H1 (cell line): ENCODE measurements at regions not wholly inside any gene's neighbourhood (a gene's known extent, or its start where the extent isn't known, plus 50 kb on each side); places are given as distances from the start of the nearest gene placed in this dataset.

ENCODE experiments used
- CTCF ChIA-PET: fragments of 300-600 bp; sonication (Branson Sonifier 250); formaldehyde crosslinking; loops from one replicate; lab custom pipeline; 2021; ENCODE audit not compliant: partially characterized antibody; lab: Charles Lee
- POLR2A ChIA-PET: fragments of 300-600 bp; sonication (Branson Sonifier 250); formaldehyde crosslinking; loops from one replicate; lab custom pipeline; 2021; ENCODE audit warnings: inconsistent platforms; ENCODE audit not compliant: partially characterized antibody; lab: Charles Lee
- DNase-seq, 2 experiments: peaks; one replicate each; pipeline versions ENCODE4 v3.0.0 to v3.0.0-alpha.2; 2010 to 2022; ENCODE audit warnings: low spot score in 2 of 2, low read depth in 1 of 2, mixed read lengths in 1 of 2
- FAIRE-seq: peaks from 2 replicates; lab custom pipeline; 2011; peaks lifted over from hg19 to GRCh38; lab: Jason Lieb, UNC
- H2AFZ ChIP-seq: 2 replicates; pipeline ENCODE4 v1.8.1; 2012; ENCODE audit warnings: low read length, inconsistent platforms
- H2AK5ac ChIP-seq: 2 replicates; pipeline ENCODE4 v1.6.1; 2013; ENCODE audit warnings: low read depth, low read length
- H2BK120ac ChIP-seq: replicated peaks from 2 replicates; pipeline ENCODE3; 2013; ENCODE audit warnings: low read depth, low read length, inconsistent platforms
- H2BK12ac ChIP-seq: 2 replicates; pipeline ENCODE4 v1.6.1; 2013; ENCODE audit warnings: low read depth, low read length
- H2BK15ac ChIP-seq: 2 replicates; pipeline ENCODE4 v1.6.1; 2013; ENCODE audit warnings: low read length
- H2BK20ac ChIP-seq: 2 replicates; pipeline ENCODE4 v1.6.1; 2013; ENCODE audit warnings: low read length
- H2BK5ac ChIP-seq: 2 replicates; pipeline ENCODE4 v1.6.1; 2013; ENCODE audit warnings: low read depth, low read length
- H3K14ac ChIP-seq: 2 replicates; pipeline ENCODE4 v1.6.1; 2013; ENCODE audit warnings: inconsistent platforms; ENCODE audit not compliant: insufficient read length
- H3K18ac ChIP-seq: 2 replicates; pipeline ENCODE4 v1.6.1; 2013; ENCODE audit warnings: low read length; ENCODE audit errors: extremely low read depth
- H3K23ac ChIP-seq: 2 replicates; pipeline ENCODE4 v1.6.1; 2013; ENCODE audit warnings: inconsistent platforms; ENCODE audit not compliant: insufficient read length
- H3K23me2 ChIP-seq: 2 replicates; pipeline ENCODE4 v1.6.1; 2013; ENCODE audit warnings: low read depth, low read length
- H3K27ac ChIP-seq: 2 replicates; pipeline ENCODE4 v1.6.1; 2011; ENCODE audit warnings: low read depth, low read length, inconsistent platforms
- H3K27me3 ChIP-seq, 4 experiments: replicated peaks in 1 of 4; 1 replicate in 1 of 4; 2 replicates in 3 of 4; pipeline versions ENCODE4 v1.6.1 to v1.8.1; 2011 to 2013; ENCODE audit warnings: low read length in 3 of 4, mild to moderate bottlenecking in 3 of 4, inconsistent platforms in 2 of 4, mixed read lengths in 2 of 4, moderate library complexity in 1 of 4; ENCODE audit not compliant: control insufficient read depth in 3 of 4, insufficient read depth in 3 of 4; ENCODE audit errors: extremely low read depth in 1 of 4
- H3K36me3 ChIP-seq, 4 experiments: 2 replicates each; pipeline versions ENCODE4 v1.6.1 to v1.8.1; 2011 to 2013; ENCODE audit warnings: mild to moderate bottlenecking in 4 of 4, low read length in 3 of 4, moderate library complexity in 2 of 4, control low read depth in 1 of 4, inconsistent platforms in 1 of 4; ENCODE audit not compliant: insufficient read depth in 4 of 4, control insufficient read depth in 2 of 4
- H3K4ac ChIP-seq: replicated peaks from 2 replicates; pipeline ENCODE3; 2013; ENCODE audit warnings: low read length, low read depth, mixed read lengths, inconsistent platforms; ENCODE audit not compliant: insufficient read length
- H3K4me1 ChIP-seq, 4 experiments: replicated peaks in 1 of 4; 1 replicate in 1 of 4; 2 replicates in 3 of 4; pipeline versions ENCODE4 v1.6.1 to v1.8.1; 2011 to 2013; ENCODE audit warnings: low read length in 3 of 4, inconsistent platforms in 2 of 4, mixed read lengths in 1 of 4; ENCODE audit not compliant: insufficient read depth in 4 of 4, control insufficient read depth in 3 of 4
- H3K4me2 ChIP-seq, 2 experiments: 2 replicates each; pipeline versions ENCODE4 v1.6.1 to v1.8.1; 2011 to 2013; ENCODE audit warnings: low read depth in 2 of 2, low read length in 2 of 2, control low read depth in 1 of 2, inconsistent platforms in 1 of 2, mild to moderate bottlenecking in 1 of 2; ENCODE audit not compliant: insufficient read depth in 1 of 2
- H3K4me3 ChIP-seq, 4 experiments: fragments of 200-600, 300-600 bp in 1 of 4; sonication (generic), shearing (Covaris generic), sonication (Bioruptor Twin) in 1 of 4; 2 replicates each; pipeline versions ENCODE4 v1.5.1 to v1.8.1; 2011 to 2016; ENCODE audit warnings: low read length in 4 of 4, low read depth in 3 of 4, control low read depth in 2 of 4, inconsistent platforms in 2 of 4, mild to moderate bottlenecking in 2 of 4, mixed read lengths in 1 of 4, moderate library complexity in 1 of 4; ENCODE audit not compliant: insufficient read depth in 2 of 4; ENCODE audit errors: extremely low read depth in 1 of 4
- H3K56ac ChIP-seq: replicated peaks from 2 replicates; pipeline ENCODE3; 2013; ENCODE audit warnings: low read depth, mild to moderate bottlenecking, mixed read lengths, low read length, inconsistent platforms; ENCODE audit not compliant: insufficient read length
- H3K79me1 ChIP-seq: 2 replicates; pipeline ENCODE4 v1.6.1; 2013; ENCODE audit warnings: low read depth, low read length, control low read depth
- H3K79me2 ChIP-seq, 2 experiments: 2 replicates each; pipeline versions ENCODE4 v1.6.1 to v1.8.1; 2012 to 2013; ENCODE audit warnings: low read length in 2 of 2, mild to moderate bottlenecking in 2 of 2, inconsistent platforms in 1 of 2; ENCODE audit not compliant: insufficient read depth in 2 of 2, control insufficient read depth in 1 of 2
- H3K9ac ChIP-seq, 4 experiments: replicated peaks in 1 of 4; 1 replicate in 1 of 4; 2 replicates in 3 of 4; pipeline versions ENCODE4 v1.6.1 to v1.8.1; 2011 to 2013; ENCODE audit warnings: low read depth in 3 of 4, low read length in 3 of 4, control low read depth in 2 of 4, mild to moderate bottlenecking in 2 of 4, moderate library complexity in 2 of 4, inconsistent platforms in 1 of 4; ENCODE audit errors: extremely low read depth in 1 of 4
- H3K9me3 ChIP-seq, 2 experiments: 2 replicates each; pipeline versions ENCODE4 v1.6.1 to v1.8.1; 2012 to 2013; ENCODE audit warnings: mild to moderate bottlenecking in 2 of 2, moderate library complexity in 2 of 2, control low read depth in 1 of 2, inconsistent platforms in 1 of 2, low read depth in 1 of 2, low read length in 1 of 2, mixed read lengths in 1 of 2; ENCODE audit not compliant: insufficient read depth in 2 of 2
- H4K20me1 ChIP-seq, 2 experiments: replicated peaks in 1 of 2; 2 replicates each; pipeline versions ENCODE3 to v1.8.1; 2011 to 2013; ENCODE audit warnings: inconsistent platforms in 2 of 2, low read length in 2 of 2, mild to moderate bottlenecking in 1 of 2; ENCODE audit not compliant: insufficient read depth in 2 of 2, control insufficient read depth in 1 of 2
- H4K5ac ChIP-seq: 2 replicates; pipeline ENCODE4 v1.6.1; 2013; ENCODE audit warnings: low read length, low read depth, mixed read lengths, inconsistent platforms; ENCODE audit not compliant: insufficient read length
- H4K8ac ChIP-seq: 2 replicates; pipeline ENCODE4 v1.8.0; 2013; ENCODE audit warnings: mild to moderate bottlenecking, moderate library complexity, low read length, inconsistent platforms; ENCODE audit not compliant: insufficient read depth; ENCODE audit errors: extremely low read depth
- H4K91ac ChIP-seq: replicated peaks from 2 replicates; pipeline ENCODE3; 2013; ENCODE audit warnings: low read length, mixed read lengths, inconsistent platforms; ENCODE audit not compliant: insufficient read length
- RAD21 ChIP-seq, 2 experiments: IDR thresholded peaks in 1 of 2; conservative IDR thresholded peaks in 1 of 2; 2 replicates each; pipeline ENCODE4 v1.6.1; 2011; ENCODE audit warnings: low read depth in 2 of 2, low read length in 2 of 2, improper control_type of control experiment in 1 of 2, inconsistent platforms in 1 of 2, mild to moderate bottlenecking in 1 of 2, moderate library complexity in 1 of 2
- SIRT6 ChIP-seq: IDR thresholded peaks from one replicate; pipeline ENCODE4 v1.7.1; 2012; ENCODE audit warnings: low read length, inconsistent platforms
- WGBS, 2 experiments: shearing (Covaris generic) in 1 of 2; methylation state at CpG; one replicate each; pipeline versions ENCODE4 v1.1.6 to v1.1.7; 2013 to 2015; ENCODE audit warnings: low lambda C conversion rate in 2 of 2, mixed read lengths in 2 of 2, inconsistent platforms in 1 of 2, low coverage in 1 of 2, missing lambda C conversion rate in 1 of 2; ENCODE audit not compliant: insufficient replicate concordance in 2 of 2, insufficient coverage in 1 of 2, insufficient read length in 1 of 2; ENCODE audit errors: extremely low coverage in 1 of 2, missing lambda C conversion rate in 1 of 2; 5-methylcytosine and 5-hydroxymethylcytosine counted together

DNA sequence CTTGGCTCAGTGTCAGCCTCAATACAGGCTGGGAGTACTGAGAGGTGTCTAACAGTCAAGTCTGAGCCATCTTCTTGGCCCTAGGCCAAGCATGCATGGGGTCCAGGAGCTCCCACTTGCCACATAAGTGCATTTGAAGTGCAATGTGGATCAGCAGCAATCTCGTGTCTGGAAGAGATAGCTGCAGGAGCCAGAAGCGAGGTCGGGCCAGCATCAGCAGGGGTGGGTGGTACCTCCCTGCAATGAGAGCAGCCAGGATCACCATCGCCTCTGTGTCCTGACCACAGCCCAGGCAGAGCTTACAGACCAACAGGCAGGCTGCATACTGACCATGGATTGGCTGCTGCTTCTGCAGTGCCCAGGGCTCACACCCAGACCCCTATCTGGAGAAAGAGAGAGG, 83.0 kb upstream of the CXCL12 start:
- H2BK5ac ChIP-seq = no peak overlapping the region
- H3K18ac ChIP-seq = no peak overlapping the region
- 81% methylated on average over 1 of the region's 4 CpGs; no CpG with 5 or more reads in 1 of the 2 experiments for WGBS, 2 experiments
- H3K79me1 ChIP-seq = no peaks in the 10 kb centered on the region
- no peaks in the 10 kb centered on the region for H3K23me2 ChIP-seq
- no peak overlapping the region for H3K4me2 ChIP-seq
- no peak overlapping the region for H3K4ac ChIP-seq
- no peaks in the 10 kb centered on the region for H3K79me2 ChIP-seq
- no peak overlapping the region for H4K91ac ChIP-seq
- ChIA-PET CTCF (interaction anchor here (0.8 to 1.5 kb wide), 2 partner anchors 36 to 81 kb away, joined by 4 to 5 read pairs; no protein-coding TSS in a partner anchor), POLR2A (no interaction called here)
- H3K4me3 ChIP-seq = no peak overlapping the region
- TF ChIP-seq SIRT6 (no peak), RAD21 (IDR thresholded peaks at IDR 0.05 in 1 of 2, conservative IDR thresholded peaks at IDR 0.05 in 1 of 2; ENCODE audit: low read depth in 2 of 2, low read length in 2 of 2) (no peak)
- TF ChIP-seq, all 59 proteins: peak for 0
- no peaks in the 10 kb centered on the region for H3K9me3 ChIP-seq
- no peaks in the 10 kb centered on the region for H3K4me1 ChIP-seq
- H2AFZ ChIP-seq = no peak overlapping the region
- H3K36me3 ChIP-seq = no peaks in the 10 kb centered on the region
- H4K8ac ChIP-seq = no peak overlapping the region
- DNase-seq (no peak), FAIRE-seq (no peak)
- H3K14ac ChIP-seq = no peak overlapping the region
- H2AK5ac ChIP-seq = no peak overlapping the region
- H3K56ac ChIP-seq = no peak overlapping the region
- no peak overlapping the region for H2BK20ac ChIP-seq
- no peaks in the 10 kb centered on the region for H3K27me3 ChIP-seq
- no peak overlapping the region for H2BK12ac ChIP-seq
- H3K23ac ChIP-seq = no peak overlapping the region
- no peak overlapping the region for H4K5ac ChIP-seq
- no peak overlapping the region for H3K27ac ChIP-seq
- H2BK120ac ChIP-seq = no peak overlapping the region
- H4K20me1 ChIP-seq = no peaks in the 10 kb centered on the region
- H2BK15ac ChIP-seq = no peak overlapping the region
- no peak overlapping the region for H3K9ac ChIP-seq
